ENCODE measurements at regions not wholly inside any gene's neighbourhood (a gene's known extent, or its start where the extent isn't known, plus 50 kb on each side); places are given as distances from the start of the nearest gene placed in this dataset.

DNA sequence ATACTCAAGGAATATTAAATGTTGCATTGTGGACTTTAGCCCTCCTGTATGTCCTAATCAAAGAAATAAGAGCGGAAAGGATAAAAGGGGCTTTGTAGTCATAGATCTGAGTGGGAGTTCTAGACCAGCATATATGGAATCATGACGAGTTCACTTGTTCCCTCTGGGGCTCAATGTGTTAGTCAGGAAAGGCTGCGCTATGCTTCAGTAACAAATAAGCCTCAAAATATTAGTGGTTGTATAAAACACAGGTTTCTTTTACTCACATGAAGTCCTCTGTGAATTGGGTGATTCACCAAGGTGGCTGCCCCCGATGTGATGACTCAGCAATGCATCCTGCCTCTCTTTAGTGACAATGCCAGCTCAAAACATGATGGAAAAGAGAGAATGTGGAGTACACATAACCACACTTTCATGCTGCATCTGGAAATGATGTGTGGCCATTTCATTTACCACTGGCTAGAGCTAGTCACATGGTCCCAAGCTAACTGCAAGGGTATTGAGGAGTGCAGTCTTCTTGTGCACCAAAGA, 63.3 kb upstream of the IRX5 start:
- H3K27ac ChIP-seq = no peak overlapping the region
- no peak for DNase-seq
- TF ChIP-seq, protein P1, sequence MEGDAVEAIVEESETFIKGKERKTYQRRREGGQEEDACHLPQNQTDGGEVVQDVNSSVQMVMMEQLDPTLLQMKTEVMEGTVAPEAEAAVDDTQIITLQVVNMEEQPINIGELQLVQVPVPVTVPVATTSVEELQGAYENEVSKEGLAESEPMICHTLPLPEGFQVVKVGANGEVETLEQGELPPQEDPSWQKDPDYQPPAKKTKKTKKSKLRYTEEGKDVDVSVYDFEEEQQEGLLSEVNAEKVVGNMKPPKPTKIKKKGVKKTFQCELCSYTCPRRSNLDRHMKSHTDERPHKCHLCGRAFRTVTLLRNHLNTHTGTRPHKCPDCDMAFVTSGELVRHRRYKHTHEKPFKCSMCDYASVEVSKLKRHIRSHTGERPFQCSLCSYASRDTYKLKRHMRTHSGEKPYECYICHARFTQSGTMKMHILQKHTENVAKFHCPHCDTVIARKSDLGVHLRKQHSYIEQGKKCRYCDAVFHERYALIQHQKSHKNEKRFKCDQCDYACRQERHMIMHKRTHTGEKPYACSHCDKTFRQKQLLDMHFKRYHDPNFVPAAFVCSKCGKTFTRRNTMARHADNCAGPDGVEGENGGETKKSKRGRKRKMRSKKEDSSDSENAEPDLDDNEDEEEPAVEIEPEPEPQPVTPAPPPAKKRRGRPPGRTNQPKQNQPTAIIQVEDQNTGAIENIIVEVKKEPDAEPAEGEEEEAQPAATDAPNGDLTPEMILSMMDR (IDR thresholded peaks at IDR 0.05) = no peak
- H3K9me3 ChIP-seq = no peaks in the 10 kb centered on the region
- no peaks in the 10 kb centered on the region for H3K27me3 ChIP-seq
- intact Hi-C loops (cut with DNase I; ENCODE audit: low total_unique reads) = no loop called here
- no peaks in the 10 kb centered on the region for H3K4me1 ChIP-seq
- H3K4me3 ChIP-seq = no peak overlapping the region
- H3K36me3 ChIP-seq = no peaks in the 10 kb centered on the region

DNA sequence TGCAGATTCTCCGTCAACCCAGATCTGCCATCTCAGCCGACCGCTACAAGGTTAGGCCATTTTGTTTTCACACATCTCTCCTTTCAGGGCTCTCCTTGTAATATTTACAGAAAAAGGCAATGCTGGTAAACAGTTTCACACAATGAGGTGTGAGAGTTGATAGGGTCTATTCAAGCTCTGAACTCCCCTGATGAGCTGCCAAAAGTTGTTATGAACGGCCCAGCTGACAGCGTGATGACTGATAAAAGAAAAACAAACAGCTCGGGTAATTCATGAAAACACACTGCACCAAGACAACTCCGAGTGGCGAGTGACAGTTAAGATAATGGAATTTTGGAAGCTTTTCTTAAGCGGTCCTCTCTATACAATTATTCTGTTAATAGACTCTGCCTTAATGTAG, 68.1 kb upstream of the IRX5 start:
- no peak for DNase-seq
- Histone ChIP-seq H3K36me3 (no peaks in the 10 kb centered on the region), H3K27ac (no peak overlapping the region), H3K9me3 (no peaks in the 10 kb centered on the region), H3K4me1 (no peaks in the 10 kb centered on the region), H3K27me3 (no peaks in the 10 kb centered on the region), H3K4me3 (no peak overlapping the region)
- TF ChIP-seq, protein P1 (IDR thresholded peaks at IDR 0.05) = no peak
- intact Hi-C loops (cut with DNase I; ENCODE audit: low total_unique reads) = no loop called here

DNA sequence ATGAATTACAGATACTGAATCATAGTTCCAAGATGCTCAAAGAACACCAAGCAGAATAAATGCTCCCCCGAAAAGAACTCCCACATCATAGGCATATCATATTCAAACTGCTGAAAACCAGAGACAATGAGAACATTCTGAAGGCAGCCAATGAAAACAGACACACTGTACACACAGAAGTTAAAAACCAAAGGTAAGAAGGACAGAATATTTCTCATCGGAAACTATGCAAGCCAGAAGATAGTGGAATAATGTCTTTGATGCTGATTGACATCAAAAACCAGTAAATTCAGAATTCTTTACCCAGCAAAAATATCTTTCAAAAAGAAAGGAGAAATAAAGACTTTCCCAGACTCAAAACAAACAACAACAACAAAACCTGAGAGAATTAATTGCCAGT, 73.8 kb upstream of the IRX5 start:
- no peaks in the 10 kb centered on the region for H3K9me3 ChIP-seq
- no peaks in the 10 kb centered on the region for H3K4me1 ChIP-seq
- H3K4me3 ChIP-seq = no peak overlapping the region
- no peaks in the 10 kb centered on the region for H3K27me3 ChIP-seq
- no peak overlapping the region for H3K27ac ChIP-seq
- no peak for DNase-seq
- intact Hi-C loops (cut with DNase I; ENCODE audit: low total_unique reads) = no loop called here
- TF ChIP-seq, protein P1 (IDR thresholded peaks at IDR 0.05) = no peak
- no peaks in the 10 kb centered on the region for H3K36me3 ChIP-seq

DNA sequence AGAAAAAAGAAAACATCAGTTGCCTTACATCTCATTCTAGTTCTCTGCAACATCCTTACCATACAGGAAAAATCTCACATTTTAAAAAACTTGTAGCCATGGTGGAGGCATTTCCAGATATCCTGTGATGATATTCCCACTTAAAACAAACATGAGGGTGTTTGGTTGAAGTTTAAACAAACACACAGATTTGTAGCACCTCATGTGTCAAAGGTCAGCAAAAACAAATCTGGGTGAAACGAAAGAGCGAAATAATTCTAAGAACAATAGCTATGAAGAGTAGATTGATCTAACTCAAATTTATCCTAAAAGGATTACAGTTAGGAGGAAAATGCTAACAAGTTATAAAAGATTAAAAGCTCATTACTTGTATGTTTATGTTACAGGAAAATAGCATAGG, 83.1 kb upstream of the IRX5 start:
- no peaks in the 10 kb centered on the region for H3K36me3 ChIP-seq
- peaks cover 0 to 7% (median 5%) of the 10 kb centered on the region in 3 donors for H3K9me3 ChIP-seq
- no peaks in the 10 kb centered on the region for H3K27me3 ChIP-seq
- no peak overlapping the region for H3K27ac ChIP-seq
- no peak overlapping the region for H3K4me3 ChIP-seq
- DNase-seq = no peak
- intact Hi-C loops (cut with DNase I; ENCODE audit: low total_unique reads) = no loop called here
- TF ChIP-seq, protein P1 (IDR thresholded peaks at IDR 0.05) = no peak
- H3K4me1 ChIP-seq = peaks cover 0 to 16% (median 4%) of the 10 kb centered on the region in 4 donors

DNA sequence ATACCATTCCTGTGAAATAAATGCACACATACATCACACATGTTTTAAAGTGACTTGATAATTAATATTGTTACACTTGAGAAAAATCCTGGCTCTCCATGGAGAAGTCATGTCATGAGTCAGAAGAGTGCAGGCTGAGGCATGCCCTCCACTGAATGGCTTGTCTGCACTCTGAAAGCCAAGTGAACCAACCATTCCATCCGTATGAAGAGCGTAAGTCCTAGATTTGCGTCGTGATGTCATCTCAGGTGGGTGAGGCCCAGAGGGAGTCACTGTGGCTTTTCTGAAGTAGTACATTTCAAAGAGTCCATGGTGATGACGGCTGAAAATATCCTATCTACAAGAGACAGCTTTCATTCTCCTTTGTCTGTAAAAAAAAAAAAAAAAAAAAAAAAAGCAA, 83.5 kb upstream of the IRX5 start:
- H3K36me3 ChIP-seq = no peaks in the 10 kb centered on the region
- intact Hi-C loops (cut with DNase I; ENCODE audit: low total_unique reads) = no loop called here
- no peak overlapping the region for H3K4me3 ChIP-seq
- peaks cover 0 to 16% (median 4%) of the 10 kb centered on the region in 4 donors for H3K4me1 ChIP-seq
- TF ChIP-seq, protein P1 (IDR thresholded peaks at IDR 0.05) = no peak
- no peak for DNase-seq
- H3K27ac ChIP-seq = no peak overlapping the region
- H3K27me3 ChIP-seq = no peaks in the 10 kb centered on the region
- peaks cover 0 to 9% (median 7%) of the 10 kb centered on the region in 3 donors for H3K9me3 ChIP-seq

DNA sequence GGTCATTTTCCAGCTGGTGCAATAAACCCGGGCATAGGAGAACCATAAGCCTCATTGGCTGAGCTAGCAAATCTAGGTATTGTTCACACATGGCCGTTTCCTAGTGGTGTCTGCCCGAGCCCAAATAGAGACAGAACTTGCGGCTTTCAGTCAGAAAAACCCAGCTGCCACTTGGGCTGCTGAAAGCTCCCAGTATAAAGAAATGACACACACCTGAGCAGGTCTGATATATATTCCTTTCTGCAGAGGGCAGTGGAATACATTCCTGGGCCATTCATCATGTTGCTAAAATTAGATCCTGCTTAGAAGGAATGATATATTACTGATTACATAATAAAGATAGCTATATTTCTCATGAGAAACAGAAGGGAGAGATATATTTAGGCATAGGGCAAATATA, 83.9 kb upstream of the IRX5 start:
- Histone ChIP-seq H3K36me3 (no peaks in the 10 kb centered on the region), H3K4me3 (no peak overlapping the region), H3K4me1 (peaks cover 0 to 16% (median 4%) of the 10 kb centered on the region in 4 donors), H3K27me3 (no peaks in the 10 kb centered on the region), H3K27ac (no peak overlapping the region), H3K9me3 (peaks cover 0 to 14% (median 7%) of the 10 kb centered on the region in 3 donors)
- TF ChIP-seq, protein P1 (IDR thresholded peaks at IDR 0.05) = no peak
- no peak for DNase-seq
- intact Hi-C loops (cut with DNase I; ENCODE audit: low total_unique reads) = no loop called here
